ENCODE measurements at regions not wholly inside any gene's neighbourhood (a gene's known extent, or its start where the extent isn't known, plus 50 kb on each side); places are given as distances from the start of the nearest gene placed in this dataset.

GRCh38 chr6:81806793-81807565 lies 54.5 kb upstream of the TENT5A start:
- no peak for DNase-seq
- no peaks in the 10 kb centered on the region for H3K36me3 Mint-ChIP-seq (ENCODE audit: low read depth)
- H3K4me3 Mint-ChIP-seq, result no peak overlapping the region
- H3K9me3 Mint-ChIP-seq, result no peaks in the 10 kb centered on the region
- H3K4me1 Mint-ChIP-seq (ENCODE audit: low read depth), result peaks cover 15% of the 10 kb centered on the region; the same call in 1 of the 2 replicates
- H3K27me3 Mint-ChIP-seq (ENCODE audit: insufficient read depth), result 0 out of 2 replicates have a peak, but pooled peaks cover 2% of the 10 kb centered on the region
- H3K27ac Mint-ChIP-seq, result no peak overlapping the region
- TF ChIP-seq CTCF (IDR thresholded peaks at IDR 0.05), result no peak

GRCh38 chr6:81802356-81802755 lies 49.9 kb upstream of the TENT5A start:
- peaks cover 11% of the 10 kb centered on the region for H3K4me1 Mint-ChIP-seq (ENCODE audit: low read depth)
- 0 out of 2 replicates have a peak, but pooled peaks cover 2% of the 10 kb centered on the region for H3K27me3 Mint-ChIP-seq (ENCODE audit: insufficient read depth)
- H3K9me3 Mint-ChIP-seq, result no peaks in the 10 kb centered on the region
- no peak overlapping the region for H3K27ac Mint-ChIP-seq
- TF ChIP-seq CTCF (IDR thresholded peaks at IDR 0.05), result no peak
- H3K36me3 Mint-ChIP-seq (ENCODE audit: low read depth), result no peaks in the 10 kb centered on the region
- DNase-seq, result no peak
- no peak overlapping the region for H3K4me3 Mint-ChIP-seq
